ENCODE measurements at regions not wholly inside any gene's neighbourhood (a gene's known extent, or its start where the extent isn't known, plus 50 kb on each side); places are given as distances from the start of the nearest gene placed in this dataset.

- Histone ChIP-seq H3K27me3 (no peaks in the 10 kb centered on the region), H3K4me1 (peaks cover 10% of the 10 kb centered on the region), H3K9me3 (replicated peaks) (no peaks in the 10 kb centered on the region), H3K36me3 (no peaks in the 10 kb centered on the region), H3K4me3 (no peak overlapping the region), H3K27ac (no peak overlapping the region)
- DNase-seq = no peak
These were observed 86.3 kb upstream of the PELI1 start for GRCh38 chr2:64230540-64230939.

- Histone ChIP-seq H3K36me3 (no peaks in the 10 kb centered on the region), H3K27ac (no peak overlapping the region)
- no peak for DNase-seq
These were observed 88.0 kb upstream of the PELI1 start for GRCh38 chr2:64232266-64232665.

GRCh38 chr2:64233376-64233922, 89.2 kb upstream of the PELI1 start:
- no peak overlapping the region for H3K27ac ChIP-seq
- no peak for DNase-seq

More at GRCh38 chr2:64232266-64232665, 88.0 kb upstream of the PELI1 start:
- Histone ChIP-seq H3K9me3 (replicated peaks) (no peaks in the 10 kb centered on the region), H3K4me3 (no peak overlapping the region), H3K4me1 (peaks cover 3% of the 10 kb centered on the region), H3K27me3 (no peaks in the 10 kb centered on the region)

GRCh38 chr2:64234150-64234549, 89.9 kb upstream of the PELI1 start:
- Histone ChIP-seq H3K4me1 (no peaks in the 10 kb centered on the region), H3K36me3 (no peaks in the 10 kb centered on the region)

More at GRCh38 chr2:64233376-64233922, 89.2 kb upstream of the PELI1 start:
- Histone ChIP-seq H3K36me3 (no peaks in the 10 kb centered on the region), H3K4me1 (no peaks in the 10 kb centered on the region), H3K27me3 (no peaks in the 10 kb centered on the region), H3K9me3 (replicated peaks) (no peaks in the 10 kb centered on the region), H3K4me3 (no peak overlapping the region)

GRCh38 chr2:64234785-64235184, 90.6 kb upstream of the PELI1 start:
- H3K27me3 ChIP-seq = no peaks in the 10 kb centered on the region
- DNase-seq = no peak

More at GRCh38 chr2:64234150-64234549, 89.9 kb upstream of the PELI1 start:
- Histone ChIP-seq H3K27me3 (no peaks in the 10 kb centered on the region), H3K27ac (no peak overlapping the region), H3K9me3 (replicated peaks) (no peaks in the 10 kb centered on the region), H3K4me3 (no peak overlapping the region)
- DNase-seq = no peak

GRCh38 chr2:64237266-64237665, 93.0 kb upstream of the PELI1 start:
- Histone ChIP-seq H3K36me3 (no peaks in the 10 kb centered on the region), H3K4me3 (no peak overlapping the region), H3K4me1 (no peaks in the 10 kb centered on the region), H3K9me3 (replicated peaks) (0 out of 2 replicates have a peak, but pooled peaks cover 5% of the 10 kb centered on the region), H3K27me3 (no peaks in the 10 kb centered on the region), H3K27ac (no peak overlapping the region)
- DNase-seq = no peak

More at GRCh38 chr2:64234785-64235184, 90.6 kb upstream of the PELI1 start:
- H3K36me3 ChIP-seq = no peaks in the 10 kb centered on the region
- no peaks in the 10 kb centered on the region for H3K4me1 ChIP-seq
- no peak overlapping the region for H3K4me3 ChIP-seq
- no peaks in the 10 kb centered on the region for H3K9me3 ChIP-seq (replicated peaks)
- H3K27ac ChIP-seq = no peak overlapping the region

- Histone ChIP-seq H3K4me3 (no peak overlapping the region), H3K9me3 (replicated peaks) (0 out of 2 replicates have a peak, but pooled peaks cover 5% of the 10 kb centered on the region), H3K36me3 (no peaks in the 10 kb centered on the region), H3K27ac (no peak overlapping the region), H3K27me3 (no peaks in the 10 kb centered on the region), H3K4me1 (no peaks in the 10 kb centered on the region)
- no peak for DNase-seq
These were observed 94.6 kb upstream of the PELI1 start for GRCh38 chr2:64238799-64239198.

- no peak overlapping the region for H3K27ac ChIP-seq
- H3K36me3 ChIP-seq = no peaks in the 10 kb centered on the region
- H3K27me3 ChIP-seq = no peaks in the 10 kb centered on the region
- no peak for DNase-seq
- no peaks in the 10 kb centered on the region for H3K4me1 ChIP-seq
- 0 out of 2 replicates have a peak, but pooled peaks cover 5% of the 10 kb centered on the region for H3K9me3 ChIP-seq (replicated peaks)
- H3K4me3 ChIP-seq = no peak overlapping the region
These were observed 99.1 kb upstream of the PELI1 start for GRCh38 chr2:64243081-64244036.

- no peak overlapping the region for H3K27ac ChIP-seq
- no peaks in the 10 kb centered on the region for H3K4me1 ChIP-seq
- H3K36me3 ChIP-seq = no peaks in the 10 kb centered on the region
- H3K9me3 ChIP-seq (replicated peaks) = 0 out of 2 replicates have a peak, but pooled peaks cover 5% of the 10 kb centered on the region
- H3K4me3 ChIP-seq = no peak overlapping the region
- H3K27me3 ChIP-seq = no peaks in the 10 kb centered on the region
- no peak for DNase-seq
These were observed 99.8 kb upstream of the PELI1 start for GRCh38 chr2:64244037-64244416.

- H3K27ac ChIP-seq = no peak overlapping the region
- H3K9me3 ChIP-seq (replicated peaks) = 0 out of 2 replicates have a peak, but pooled peaks cover 3% of the 10 kb centered on the region
- H3K4me1 ChIP-seq = no peaks in the 10 kb centered on the region
- no peak for DNase-seq
- no peaks in the 10 kb centered on the region for H3K36me3 ChIP-seq
- no peaks in the 10 kb centered on the region for H3K27me3 ChIP-seq
- no peak overlapping the region for H3K4me3 ChIP-seq
These were observed 101.4 kb upstream of the PELI1 start for GRCh38 chr2:64245631-64246030.

- Histone ChIP-seq H3K4me1 (no peaks in the 10 kb centered on the region), H3K36me3 (no peaks in the 10 kb centered on the region), H3K4me3 (no peak overlapping the region), H3K9me3 (replicated peaks) (0 out of 2 replicates have a peak, but pooled peaks cover 3% of the 10 kb centered on the region), H3K27ac (no peak overlapping the region), H3K27me3 (no peaks in the 10 kb centered on the region)
- DNase-seq = no peak
These were observed 102.7 kb upstream of the PELI1 start for GRCh38 chr2:64246962-64247361.

- Histone ChIP-seq H3K4me3 (no peak overlapping the region), H3K4me1 (no peaks in the 10 kb centered on the region), H3K27ac (no peak overlapping the region), H3K27me3 (no peaks in the 10 kb centered on the region), H3K9me3 (replicated peaks) (no peaks in the 10 kb centered on the region), H3K36me3 (no peaks in the 10 kb centered on the region)
- no peak for DNase-seq
These were observed 105.2 kb upstream of the PELI1 start for GRCh38 chr2:64249426-64249825.

- H3K27ac ChIP-seq = no peak overlapping the region
- no peaks in the 10 kb centered on the region for H3K27me3 ChIP-seq
- H3K36me3 ChIP-seq = no peaks in the 10 kb centered on the region
- DNase-seq = no peak
- H3K9me3 ChIP-seq (replicated peaks) = no peaks in the 10 kb centered on the region
- H3K4me3 ChIP-seq = no peak overlapping the region
- no peaks in the 10 kb centered on the region for H3K4me1 ChIP-seq
These were observed 105.8 kb upstream of the PELI1 start for GRCh38 chr2:64250063-64250462.

- no peaks in the 10 kb centered on the region for H3K4me1 ChIP-seq
- H3K9me3 ChIP-seq (replicated peaks) = no peaks in the 10 kb centered on the region
- H3K27me3 ChIP-seq = no peaks in the 10 kb centered on the region
- no peak overlapping the region for H3K27ac ChIP-seq
- no peaks in the 10 kb centered on the region for H3K36me3 ChIP-seq
- H3K4me3 ChIP-seq = no peak overlapping the region
- no peak for DNase-seq
These were observed 106.7 kb upstream of the PELI1 start for GRCh38 chr2:64250751-64251423.
